GM19455 (cell line): ENCODE measurements at regions not wholly inside any gene's neighbourhood (a gene's known extent, or its start where the extent isn't known, plus 50 kb on each side); places are given as distances from the start of the nearest gene placed in this dataset.
"Not testable (repeated sequence)": the region's sequence is repeated elsewhere in the genome, so short reads cannot be mapped to it uniquely, and the experiment has no call there.

Source experiments
- ATAC-seq: cut with Tn5 transposase; IDR thresholded peaks from one replicate; pipeline ENCODE4 v1.9.1; 2021; ENCODE audit not compliant: unreplicated experiment

- no peak for ATAC-seq
Measured at GRCh38 chr4:107470173-107470572, 249.9 kb downstream of the PAPSS1 start.

DNA sequence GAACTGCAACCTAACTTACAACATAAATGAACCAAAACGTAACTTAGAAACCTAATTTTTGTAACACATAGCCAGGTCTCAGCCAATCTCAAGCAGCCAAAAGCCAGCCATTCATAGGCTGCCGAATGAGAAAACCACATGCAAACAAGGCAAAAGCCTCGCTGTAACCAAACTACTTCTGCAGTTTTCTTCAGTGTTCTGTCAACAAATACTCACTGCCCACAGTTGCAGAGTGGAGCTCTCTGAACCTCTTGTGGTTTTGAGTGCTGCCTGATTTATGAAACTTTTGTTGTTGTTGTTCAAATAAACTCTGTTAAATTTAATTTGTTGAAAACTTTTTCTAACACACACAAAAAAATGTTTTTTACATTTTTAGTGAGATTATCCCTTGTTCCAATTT is 251.2 kb downstream of the PAPSS1 start:
- no peak for ATAC-seq

DNA sequence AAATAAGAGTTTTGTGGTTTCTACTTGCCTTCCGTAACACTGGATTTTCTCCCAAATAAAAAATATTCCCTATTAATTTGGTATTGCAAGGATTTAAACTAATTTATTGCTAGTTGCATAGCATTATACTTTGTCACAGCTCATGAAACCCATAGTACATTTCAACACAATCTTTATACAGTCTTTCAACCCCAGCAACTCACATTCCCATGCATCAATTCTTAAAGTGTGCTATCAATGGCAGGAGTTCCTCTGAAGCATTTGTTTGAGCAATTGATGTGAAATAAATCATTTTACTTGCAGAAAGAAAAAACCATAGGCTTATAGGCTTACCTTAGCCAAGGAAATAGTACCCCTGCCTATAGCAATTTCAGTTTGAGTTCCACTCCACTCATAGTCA is 251.9 kb downstream of the PAPSS1 start:
- ATAC-seq, result no peak

- ATAC-seq, result no peak
Measured at GRCh38 chr4:107467461-107467860, 252.6 kb downstream of the PAPSS1 start.

GRCh38 chr4:107458194-107458593 is 261.8 kb downstream of the PAPSS1 start:
- no peak for ATAC-seq

DNA sequence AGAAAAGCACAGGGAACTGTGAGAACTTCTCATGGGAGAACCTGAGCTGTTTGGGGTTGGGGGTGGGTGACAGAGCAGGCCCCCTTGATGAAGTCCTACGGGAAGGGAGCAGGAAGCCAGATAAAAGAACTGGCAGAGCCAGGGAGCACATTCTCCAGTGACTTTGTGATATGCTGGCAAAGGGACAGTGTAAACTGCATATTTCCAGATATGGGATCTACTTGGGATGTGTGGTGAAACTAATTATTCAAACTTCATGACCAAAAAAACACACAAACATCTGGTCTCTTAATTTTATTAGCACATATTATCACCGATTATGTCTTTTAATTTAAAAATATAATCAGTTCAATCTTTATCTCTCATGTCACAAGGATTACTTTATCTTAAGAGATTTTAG is 266.0 kb downstream of the PAPSS1 start:
- ATAC-seq, result no peak

GRCh38 chr4:107452717-107453630 is 267.1 kb downstream of the PAPSS1 start:
- ATAC-seq, result no peak

DNA sequence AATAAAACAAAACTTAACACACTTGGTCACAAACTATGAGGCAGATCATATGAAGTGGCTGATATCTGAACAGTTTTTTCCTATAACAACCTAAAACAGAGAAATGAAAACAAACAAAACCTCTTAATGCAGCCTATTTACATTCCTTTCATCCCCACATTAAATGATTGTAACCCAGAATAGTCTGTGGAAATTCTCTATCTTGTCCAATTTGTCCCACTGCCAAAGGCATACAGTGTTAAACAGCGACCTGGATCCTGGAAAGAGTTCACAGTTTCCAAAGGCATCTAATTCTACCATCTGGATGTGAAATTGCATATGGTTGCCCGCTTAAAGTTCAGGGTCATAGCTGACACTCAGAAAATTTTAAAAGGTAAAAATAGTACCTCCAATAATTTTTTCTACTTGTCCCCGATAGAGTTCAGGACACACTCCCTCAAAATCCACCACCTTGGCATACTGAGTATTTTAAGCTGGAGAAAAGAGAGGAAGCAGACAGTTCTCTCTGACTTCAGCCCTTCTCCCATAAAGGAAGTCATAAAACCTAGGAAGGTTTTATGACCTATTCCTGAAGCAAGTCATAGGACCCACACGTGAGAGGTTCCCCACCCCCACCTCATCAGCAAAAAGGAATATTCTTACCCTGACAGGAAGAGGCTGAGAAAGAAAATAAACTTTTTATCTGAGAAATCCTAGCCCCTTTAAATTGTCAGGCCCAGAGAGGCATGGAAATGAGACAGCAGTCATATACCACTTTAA is 270.2 kb downstream of the PAPSS1 start:
- ATAC-seq, result no peak

- ATAC-seq, result no peak
Measured at GRCh38 chr4:107442538-107443111, 277.4 kb downstream of the PAPSS1 start.

- no peak for ATAC-seq
Measured at GRCh38 chr4:107439401-107439800, 280.6 kb downstream of the PAPSS1 start.

DNA sequence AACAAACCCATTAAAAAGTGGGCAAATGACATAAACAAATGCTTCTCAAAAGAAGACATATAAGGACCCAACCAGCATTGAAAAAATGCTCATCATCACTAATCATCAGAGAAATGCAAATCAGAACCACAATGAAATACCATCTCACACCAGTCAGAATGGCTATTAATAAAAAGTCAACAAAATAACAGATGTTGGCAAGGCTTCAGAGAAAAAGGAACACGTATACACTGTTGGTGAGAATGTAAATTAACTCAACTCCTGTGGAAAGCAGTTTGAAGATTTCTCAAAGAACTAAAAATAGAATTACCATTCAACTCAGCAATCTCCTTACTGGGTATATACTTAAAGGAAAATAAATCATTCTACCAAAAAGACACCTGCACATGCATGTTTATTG is 283.6 kb downstream of the PAPSS1 start:
- ATAC-seq, result not testable (repeated sequence)

DNA sequence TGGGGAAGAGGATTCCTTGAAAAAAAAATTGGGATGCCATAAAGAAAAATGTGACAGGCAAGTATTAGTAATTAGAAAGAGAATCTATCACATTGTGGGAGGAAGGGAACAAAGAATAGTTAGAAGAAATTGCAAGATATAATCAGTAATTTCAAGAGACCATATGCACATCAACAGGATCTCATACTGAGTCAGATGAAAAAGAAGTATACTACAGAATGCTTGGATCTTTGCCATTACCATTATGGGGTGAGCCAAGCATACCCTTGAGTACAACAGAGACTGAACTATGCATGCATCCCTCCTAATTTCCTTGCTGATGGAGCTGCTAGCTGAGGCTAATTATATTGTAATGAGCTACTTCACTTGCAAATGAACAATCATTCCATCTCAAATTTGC is 287.6 kb downstream of the PAPSS1 start:
- no peak for ATAC-seq

DNA sequence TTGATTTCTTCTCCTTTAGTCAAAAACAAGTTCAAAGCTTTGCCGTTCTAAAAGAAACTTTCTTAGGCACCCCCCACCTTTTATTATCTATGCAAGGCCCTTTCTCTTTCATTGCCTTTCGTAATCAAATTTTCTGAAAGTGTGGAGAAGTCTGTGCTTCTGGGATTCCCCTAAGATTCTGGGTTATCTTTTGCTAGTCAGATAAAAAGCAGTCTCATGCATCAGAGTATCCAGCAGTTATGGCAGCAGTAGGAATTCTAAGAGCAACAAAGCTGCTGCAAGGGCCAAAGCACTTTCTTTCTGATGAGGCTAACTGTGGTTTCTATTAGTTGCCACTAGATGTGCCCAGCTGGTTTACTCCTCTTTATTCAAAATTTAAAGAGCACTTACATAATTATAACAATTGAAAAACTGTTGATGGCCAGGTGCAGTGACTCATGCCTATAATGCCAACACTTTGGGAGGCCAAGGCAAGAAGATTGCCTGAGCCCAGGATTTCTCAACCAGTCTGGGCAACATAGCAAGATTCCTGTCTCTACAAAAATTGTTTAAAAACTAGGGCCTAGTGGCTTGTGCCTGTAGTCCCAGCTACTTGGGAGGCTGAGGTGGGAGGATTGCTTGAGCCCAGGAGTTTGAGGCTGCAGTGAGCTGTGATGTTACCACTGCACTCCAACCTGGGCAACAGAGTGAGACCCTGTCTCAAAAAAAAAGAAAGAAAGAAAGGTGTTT is 296.2 kb downstream of the PAPSS1 start:
- no peak for ATAC-seq

DNA sequence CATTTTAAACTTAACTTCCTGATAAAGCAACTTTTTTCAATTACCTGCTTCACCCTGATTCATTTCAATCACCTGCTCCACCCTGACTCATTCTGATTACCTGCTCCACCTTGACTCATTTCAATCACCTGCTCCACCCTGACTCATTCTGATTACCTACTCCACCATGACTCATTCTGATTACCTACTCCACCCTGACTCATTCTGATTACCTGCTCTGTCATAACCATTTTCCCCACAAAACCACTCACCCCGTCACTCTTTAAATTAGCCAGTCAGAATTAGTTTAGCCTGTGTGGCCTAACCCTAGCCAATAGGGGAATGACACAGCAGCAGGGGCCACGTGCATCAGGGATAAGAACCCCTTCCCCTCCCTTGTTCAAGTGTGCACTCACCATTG is 300.5 kb downstream of the PAPSS1 start:
- not testable (repeated sequence) for ATAC-seq

GRCh38 chr4:107419052-107419451 is 301.0 kb downstream of the PAPSS1 start:
- no peak for ATAC-seq

DNA sequence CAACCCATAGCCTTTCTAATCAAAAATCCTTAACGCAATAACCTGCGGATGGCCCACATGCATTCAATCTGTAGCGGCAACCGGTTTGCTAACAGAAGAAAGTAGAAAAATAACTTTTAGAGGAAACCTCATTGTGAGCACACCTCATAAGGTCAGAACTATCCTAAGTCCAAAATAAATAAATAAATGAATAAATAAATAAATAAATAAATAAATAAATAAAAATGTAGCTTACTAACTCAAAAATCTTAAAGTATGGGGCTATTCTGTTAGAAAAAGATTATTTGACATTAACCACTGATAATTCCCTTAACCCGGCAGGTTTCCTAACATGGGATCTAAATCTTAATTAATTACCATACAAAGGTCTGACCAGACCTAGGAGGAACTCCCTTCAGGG is 304.5 kb downstream of the PAPSS1 start:
- not testable (repeated sequence) for ATAC-seq

DNA sequence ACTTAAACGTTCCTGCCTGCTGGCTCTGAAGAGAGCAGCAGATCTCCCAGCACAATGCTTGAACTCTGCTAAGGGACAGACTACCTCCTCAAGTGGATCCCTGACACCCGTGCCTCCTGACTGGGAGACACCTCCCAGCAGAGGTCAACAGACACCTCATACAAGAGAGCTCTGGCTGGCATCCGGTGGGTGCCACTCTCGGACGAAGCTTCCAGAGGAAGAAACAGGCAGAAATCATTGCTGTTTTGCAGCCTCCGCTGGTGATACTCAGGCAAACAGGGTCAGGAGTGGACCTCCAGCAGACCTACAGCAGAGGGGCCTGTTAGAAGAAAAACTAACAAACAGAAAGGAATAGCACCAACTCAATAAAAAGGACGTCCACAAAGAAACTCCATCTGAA is 310.2 kb downstream of the PAPSS1 start:
- not testable (repeated sequence) for ATAC-seq

DNA sequence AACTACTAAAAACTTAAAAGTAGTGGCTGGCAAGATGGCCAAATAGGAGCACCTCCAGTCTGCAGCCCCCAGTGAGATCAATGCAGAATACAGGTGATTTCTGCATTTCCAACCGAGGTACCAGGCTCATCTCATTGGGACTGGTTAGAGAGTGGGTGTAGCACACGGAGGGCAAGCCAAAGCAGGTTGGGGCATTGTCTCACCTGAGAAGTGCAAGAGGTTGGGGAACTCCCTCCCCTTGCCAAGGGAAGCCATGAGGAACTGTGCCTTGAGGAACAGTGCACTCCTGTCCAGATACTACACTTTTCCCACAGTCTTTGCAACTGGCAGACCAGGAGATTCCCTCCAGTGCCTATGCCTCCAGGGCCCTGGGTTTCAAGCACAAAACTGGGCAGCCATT is 311.1 kb downstream of the PAPSS1 start:
- ATAC-seq, result no peak

DNA sequence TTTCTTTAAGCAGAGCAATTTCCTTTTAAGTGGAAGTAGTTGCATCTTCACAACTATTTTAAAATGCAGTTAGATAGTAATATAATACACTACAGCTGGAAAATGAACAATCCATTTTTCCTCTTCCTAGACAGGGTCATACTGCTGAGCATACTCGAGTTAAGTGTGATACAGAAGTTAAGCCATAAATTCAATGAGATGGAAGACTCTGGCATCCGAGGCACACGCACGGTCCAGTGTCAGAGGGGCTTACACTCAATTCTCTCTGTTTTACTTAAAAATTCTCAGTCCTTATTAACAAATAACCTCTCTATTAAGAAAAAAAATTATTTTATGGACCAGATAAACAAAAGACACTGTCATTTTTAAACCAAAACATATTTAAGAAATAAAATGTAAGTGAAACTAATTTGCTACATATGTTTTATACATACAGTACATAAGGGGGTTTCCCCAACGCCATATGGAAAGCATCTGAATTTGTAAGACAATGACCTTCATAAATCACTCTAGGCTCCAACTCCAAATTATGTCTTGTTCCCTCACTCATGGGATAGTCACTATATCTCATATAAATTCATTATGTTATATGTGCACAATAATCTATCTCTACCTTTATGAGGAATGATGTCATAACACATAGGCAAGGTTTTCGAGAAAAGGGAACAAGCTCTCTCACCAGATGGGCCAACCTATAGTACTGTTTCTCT is 315.3 kb downstream of the PAPSS1 start:
- no peak for ATAC-seq

DNA sequence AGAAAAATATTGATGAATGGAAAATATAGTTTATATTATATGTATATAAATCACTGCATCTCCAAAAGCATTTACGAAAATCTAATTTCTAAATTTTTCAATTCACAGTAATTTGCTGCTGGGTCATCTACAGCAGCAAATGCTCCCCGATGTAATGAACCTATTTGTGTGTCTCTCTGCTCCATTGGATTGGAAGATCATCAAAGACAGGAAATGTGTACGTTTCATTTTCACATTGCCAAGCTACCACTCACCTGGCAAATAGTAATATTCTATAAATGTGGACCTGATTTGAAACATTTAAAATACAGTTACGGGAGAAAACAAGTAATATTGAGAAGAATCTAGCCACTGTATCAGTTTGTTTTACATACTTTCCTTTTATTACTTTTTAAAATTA is 317.7 kb downstream of the PAPSS1 start:
- ATAC-seq, result no peak

- ATAC-seq, result no peak
Measured at GRCh38 chr4:107392951-107393350, 327.1 kb downstream of the PAPSS1 start.
